PC-9 (cell line): ENCODE measurements at regions not wholly inside any gene's neighbourhood (a gene's known extent, or its start where the extent isn't known, plus 50 kb on each side); places are given as distances from the start of the nearest gene placed in this dataset.

Source experiments
- BruUV-seq: library from RNA; stranded (reverse); fragments of 400-500 nt; replicated peaks from 2 replicates; lab custom pipeline; 2021; lab: Mats Ljungman, UMichigan
- CTCF ChIA-PET: fragments of 300-600 bp; sonication (Branson Sonifier 250); formaldehyde crosslinking; loops from one replicate; lab custom pipeline; 2022; ENCODE audit warnings: antibody characterized with exemption; lab: Charles Lee
- POLR2A ChIA-PET: fragments of 300-600 bp; sonication (Branson Sonifier 250); formaldehyde crosslinking; loops from one replicate; lab custom pipeline; 2022; ENCODE audit warnings: antibody characterized with exemption; ENCODE audit not compliant: unreplicated experiment; lab: Charles Lee
- DNase-seq, 2 experiments: peaks; one replicate each; pipeline versions ENCODE4 v3.0.0 to v3.0.0-alpha.2; 2015 to 2022; ENCODE audit warnings: mixed read lengths in 1 of 2
- H2AFZ ChIP-seq: fragments of 200-600 bp; sonication (generic); 2 replicates; pipeline ENCODE4 v1.8.1; 2017; ENCODE audit warnings: antibody characterized with exemption
- H3F3A ChIP-seq: fragments of 200-600 bp; sonication (generic); 2 replicates; pipeline ENCODE4 v1.8.1; 2017; ENCODE audit warnings: antibody characterized with exemption, mild to moderate bottlenecking, low read depth; ENCODE audit not compliant: insufficient read depth
- H3K27ac ChIP-seq: fragments of 200-600 bp; sonication (generic); 2 replicates; pipeline ENCODE4 v1.6.1; 2016; ENCODE audit warnings: mixed run types
- H3K27me3 ChIP-seq: fragments of 200-600 bp; sonication (generic); 2 replicates; pipeline ENCODE4 v1.6.1; 2016; ENCODE audit warnings: low read depth, mixed run types; ENCODE audit not compliant: insufficient read depth
- H3K36me3 ChIP-seq: fragments of 200-600 bp; sonication (generic); 2 replicates; pipeline ENCODE4 v1.6.1; 2016; ENCODE audit warnings: low read depth, mixed run types
- H3K4me1 ChIP-seq: fragments of 200-600 bp; sonication (generic); replicated peaks from 2 replicates; pipeline ENCODE4 v1.6.1; 2016; ENCODE audit warnings: mixed run types; ENCODE audit not compliant: insufficient read depth
- H3K4me2 ChIP-seq: fragments of 200-600 bp; sonication (generic); 2 replicates; pipeline ENCODE4 v1.6.1; 2017; ENCODE audit warnings: mixed run types
- H3K4me3 ChIP-seq: fragments of 200-600 bp; sonication (generic); 2 replicates; pipeline ENCODE4 v1.6.1; 2016; ENCODE audit warnings: mixed run types
- H3K79me2 ChIP-seq: fragments of 200-600 bp; sonication (generic); 2 replicates; pipeline ENCODE4 v1.6.1; 2017; ENCODE audit warnings: low read depth, mixed run types
- H3K9me2 ChIP-seq: fragments of 200-600 bp; sonication (generic); 2 replicates; pipeline ENCODE4 v1.8.1; 2017; ENCODE audit warnings: mild to moderate bottlenecking; ENCODE audit not compliant: insufficient read depth
- H3K9me3 ChIP-seq: fragments of 200-600 bp; sonication (generic); 2 replicates; pipeline ENCODE4 v1.8.1; 2016; ENCODE audit warnings: low read depth; ENCODE audit not compliant: insufficient read depth
- H4K20me1 ChIP-seq: fragments of 200-600 bp; sonication (generic); 2 replicates; pipeline ENCODE4 v1.8.1; 2017; ENCODE audit not compliant: insufficient read depth
- CTCF ChIP-seq: fragments of 200-600 bp; sonication (generic); conservative IDR thresholded peaks from 2 replicates; pipeline ENCODE4 v1.6.1; 2017; ENCODE audit warnings: mixed run types, antibody characterized with exemption, mild to moderate bottlenecking, moderate library complexity
- EZH2 ChIP-seq: fragments of 200-600 bp; sonication (generic); IDR thresholded peaks from 2 replicates; pipeline ENCODE4 v1.8.0; 2017; ENCODE audit warnings: antibody characterized with exemption, low read depth
- intact Hi-C: fragments of 100-400 bp; cut with micrococcal nuclease; formaldehyde crosslinking; loops from one replicate; pipeline ENCODE4 v1.10.0; 2022; ENCODE audit not compliant: unreplicated experiment

DNA sequence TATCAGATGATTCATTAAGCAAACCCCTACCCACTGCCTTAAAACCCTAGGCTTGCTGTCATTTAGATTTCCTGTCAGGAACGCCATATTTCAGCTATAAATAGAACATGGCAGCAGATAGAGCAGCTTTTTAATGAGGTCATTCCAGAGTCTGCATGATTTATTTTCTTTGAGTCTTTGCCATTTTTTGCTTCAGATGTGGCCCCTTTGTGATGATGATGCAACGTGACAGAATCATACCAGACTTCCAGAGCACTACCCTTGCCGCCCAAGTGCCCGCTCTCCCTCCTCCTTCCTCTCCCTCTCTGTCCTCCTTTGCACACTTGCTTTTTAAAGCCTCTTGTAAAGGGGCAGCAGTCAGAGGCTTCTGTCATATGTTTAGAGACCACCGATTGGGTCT lies 55.5 kb upstream of the TRIM67 start:
- Histone ChIP-seq H3K9me2 (no peaks in the 10 kb centered on the region), H3K9me3 (no peaks in the 10 kb centered on the region), H2AFZ (no peak overlapping the region), H3K4me3 (no peak overlapping the region), H3K4me1 (no peaks in the 10 kb centered on the region), H3K79me2 (no peaks in the 10 kb centered on the region), H3K36me3 (no peaks in the 10 kb centered on the region), H3F3A (no peaks in the 10 kb centered on the region), H3K27me3 (peaks cover 57% of the 10 kb centered on the region), H4K20me1 (no peaks in the 10 kb centered on the region; the same call in 1 of the 2 replicates), H3K27ac (no peak overlapping the region), H3K4me2 (no peak overlapping the region)
- TF ChIP-seq EZH2, result no peak
- TF ChIP-seq CTCF, result no peak
- no TSS peak for BruUV-seq
- ChIA-PET CTCF (no interaction called here), POLR2A (no interaction called here)
- DNase-seq, result no peak
- intact Hi-C loops, result no loop called here

- H3K4me2 ChIP-seq, result no peak overlapping the region
- no peak overlapping the region for H3K27ac ChIP-seq
- H4K20me1 ChIP-seq, result no peaks in the 10 kb centered on the region; the same call in 1 of the 2 replicates
- DNase-seq, result no peak
- no peaks in the 10 kb centered on the region for H3K9me3 ChIP-seq
- intact Hi-C loops, result no loop called here
- peaks cover 60% of the 10 kb centered on the region for H3K27me3 ChIP-seq
- H2AFZ ChIP-seq, result no peak overlapping the region
- no peaks in the 10 kb centered on the region for H3K9me2 ChIP-seq
- H3F3A ChIP-seq, result no peaks in the 10 kb centered on the region
- no peak overlapping the region for H3K4me3 ChIP-seq
- no peaks in the 10 kb centered on the region for H3K79me2 ChIP-seq
- CTCF ChIA-PET, result no interaction called here
- TF ChIP-seq CTCF (no peak), EZH2 (no peak)
- no peaks in the 10 kb centered on the region for H3K36me3 ChIP-seq
- H3K4me1 ChIP-seq, result no peaks in the 10 kb centered on the region
- no TSS peak for BruUV-seq
- POLR2A ChIA-PET, result no interaction called here
These were observed 56.9 kb upstream of the TRIM67 start for GRCh38 chr1:231104917-231105316.

DNA sequence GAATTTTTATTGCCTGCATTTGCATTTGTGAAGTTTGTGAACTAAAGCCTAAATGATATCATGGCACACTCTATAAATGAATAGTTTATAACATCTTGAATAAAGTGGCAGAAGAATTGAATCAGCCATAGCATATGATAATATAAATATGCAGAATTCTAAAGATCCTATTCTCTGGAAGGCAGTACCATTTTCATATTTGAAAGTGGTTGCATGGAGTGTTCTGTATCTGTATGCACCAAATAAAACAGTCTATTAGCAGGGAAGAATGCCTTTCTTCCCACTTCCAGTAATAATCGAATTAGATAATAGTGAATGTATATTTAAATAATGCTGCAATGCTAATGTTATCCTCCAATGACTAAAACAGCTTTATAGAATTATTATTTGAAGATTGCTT lies 57.9 kb upstream of the TRIM67 start:
- no peaks in the 10 kb centered on the region for H3F3A ChIP-seq
- no peak for DNase-seq
- intact Hi-C loops, result no loop called here
- TF ChIP-seq CTCF (no peak), EZH2 (no peak)
- H3K27ac ChIP-seq, result no peak overlapping the region
- BruUV-seq, result no TSS peak
- H3K4me2 ChIP-seq, result no peak overlapping the region
- CTCF ChIA-PET, result no interaction called here
- no peaks in the 10 kb centered on the region for H3K79me2 ChIP-seq
- H3K36me3 ChIP-seq, result no peaks in the 10 kb centered on the region
- POLR2A ChIA-PET, result no interaction called here
- no peaks in the 10 kb centered on the region for H3K9me3 ChIP-seq
- H4K20me1 ChIP-seq, result no peaks in the 10 kb centered on the region; the same call in 1 of the 2 replicates
- no peaks in the 10 kb centered on the region for H3K9me2 ChIP-seq
- no peaks in the 10 kb centered on the region for H3K4me1 ChIP-seq
- peaks cover 68% of the 10 kb centered on the region for H3K27me3 ChIP-seq
- no peak overlapping the region for H2AFZ ChIP-seq
- H3K4me3 ChIP-seq, result no peak overlapping the region
